GM12878 (cell line): ENCODE measurements at regions not wholly inside any gene's neighbourhood (a gene's known extent, or its start where the extent isn't known, plus 50 kb on each side); places are given as distances from the start of the nearest gene placed in this dataset.

Experiments used
- ATAC-seq: fragments of 200-7000 bp; cut with Tn5 transposase; 3 replicates; pipeline ENCODE4 v1.9.1; 2020; ENCODE audit warnings: mild to moderate bottlenecking, moderate library complexity
- BruUV-seq: library from RNA; stranded (reverse); fragments of 400-500 nt; replicated peaks from 2 replicates; lab custom pipeline; 2021; lab: Mats Ljungman, UMichigan
- CTCF ChIA-PET: fragments of 300-600 bp; sonication (Branson Sonifier 250); formaldehyde crosslinking; extraction: SDS; loops from one replicate; lab custom pipeline; 2021; ENCODE audit warnings: inconsistent platforms; lab: Yijun Ruan, JAX
- POLR2A ChIA-PET: fragments of 350-600 bp; formaldehyde crosslinking; extraction: SDS; loops from one replicate; lab custom pipeline; 2021; ENCODE audit warnings: inconsistent platforms; lab: Charles Lee
- RAD21 ChIA-PET: fragments of 300-600 bp; sonication (Branson Sonifier 250); formaldehyde crosslinking; loops from one replicate; lab custom pipeline; 2023; ENCODE audit warnings: antibody characterized with exemption; ENCODE audit not compliant: unreplicated experiment; lab: Charles Lee
- SMC1A ChIA-PET: fragments of 300-600 bp; sonication (Branson Sonifier 250); formaldehyde crosslinking; loops from one replicate; lab custom pipeline; 2023; ENCODE audit not compliant: unreplicated experiment, uncharacterized antibody; lab: Charles Lee
- DNase-seq: peaks from one replicate; pipeline ENCODE4 v3.0.0-alpha.2; 2011; ENCODE audit warnings: low read depth, low spot score
- FAIRE-seq: peaks from 3 replicates; lab custom pipeline; 2011; peaks lifted over from hg19 to GRCh38; lab: Jason Lieb, UNC
- H2AFZ ChIP-seq: 2 replicates; pipeline ENCODE4 v1.6.0; 2011; ENCODE audit warnings: low read depth, low read length, control low read depth; ENCODE audit not compliant: control insufficient read depth
- H3K27ac ChIP-seq: 2 replicates; pipeline ENCODE4 v1.5.1; 2011; ENCODE audit warnings: control low read depth; ENCODE audit not compliant: control insufficient read depth, insufficient read depth
- H3K27me3 ChIP-seq, 2 experiments: replicated peaks in 1 of 2; 2 replicates each; pipeline versions ENCODE4 v1.6.0 to v1.6.1; 2011; ENCODE audit warnings: low read length in 1 of 2; ENCODE audit not compliant: control insufficient read depth in 2 of 2, insufficient read depth in 2 of 2
- H3K36me3 ChIP-seq, 2 experiments: 2 replicates each; pipeline ENCODE4 v1.5.1; 2011; ENCODE audit warnings: low read length in 1 of 2; ENCODE audit not compliant: control insufficient read depth in 2 of 2, insufficient read depth in 2 of 2
- H3K4me1 ChIP-seq: 2 replicates; pipeline ENCODE4 v1.6.1; 2011; ENCODE audit warnings: mild to moderate bottlenecking, low read length, moderate library complexity, mixed read lengths; ENCODE audit not compliant: control insufficient read depth, insufficient read depth
- H3K4me2 ChIP-seq: 2 replicates; pipeline ENCODE4 v1.6.0; 2011; ENCODE audit warnings: control low read depth; ENCODE audit not compliant: control insufficient read depth, insufficient read depth
- H3K4me3 ChIP-seq: fragments of 200-600 bp; sonication (generic); 2 replicates; pipeline ENCODE4 v1.5.1; 2016
- H3K79me2 ChIP-seq: 2 replicates; pipeline ENCODE4 v1.6.0; 2011; ENCODE audit warnings: low read length; ENCODE audit not compliant: control insufficient read depth, insufficient read depth
- H3K9ac ChIP-seq: 2 replicates; pipeline ENCODE4 v1.8.0; 2011; ENCODE audit warnings: low read length, control low read depth, mixed read lengths; ENCODE audit not compliant: control insufficient read depth, insufficient read depth
- H3K9me3 ChIP-seq: replicated peaks from 3 replicates; pipeline ENCODE4 v1.5.1; 2011; ENCODE audit warnings: mild to moderate bottlenecking, low read length; ENCODE audit not compliant: control insufficient read depth, insufficient read depth
- H4K20me1 ChIP-seq: 2 replicates; pipeline ENCODE4 v1.6.0; 2011; ENCODE audit not compliant: control insufficient read depth, insufficient read depth
- EGR1 ChIP-seq, 2 experiments: IDR thresholded peaks; 1 replicate in 1 of 2; 2 replicates in 1 of 2; pipeline ENCODE4 v1.6.1; 2011 to 2012; ENCODE audit warnings: low read depth in 2 of 2, low read length in 2 of 2, borderline replicate concordance in 1 of 2, mild to moderate bottlenecking in 1 of 2, moderate library complexity in 1 of 2
- RB1 ChIP-seq: fragments of 450-650 bp; formaldehyde crosslinking; IDR thresholded peaks from 2 replicates; pipeline ENCODE4 v1.6.1; 2017; ENCODE audit warnings: mild to moderate bottlenecking, borderline replicate concordance
- STAT3 ChIP-seq: IDR thresholded peaks from 2 replicates; pipeline ENCODE4 v1.6.1; 2011; ENCODE audit warnings: low read depth, low read length, improper control_type of control experiment
- USF1 ChIP-seq: IDR thresholded peaks from 2 replicates; pipeline ENCODE4 v1.6.1; 2011; ENCODE audit warnings: borderline replicate concordance, low read depth, mild to moderate bottlenecking, moderate library complexity, mixed read lengths, low read length; ENCODE audit not compliant: insufficient read depth; ENCODE audit errors: extremely low read length
- WGBS: methylation state at CpG from one replicate; pipeline ENCODE4 v1.1.6; 2016; ENCODE audit warnings: low lambda C conversion rate; ENCODE audit not compliant: insufficient replicate concordance, insufficient coverage; ENCODE audit errors: missing lambda C conversion rate; 5-methylcytosine and 5-hydroxymethylcytosine counted together
- in situ Hi-C: fragments of 300-500 bp; cut with MboI; formaldehyde crosslinking; loops from 9 replicates; pipeline ENCODE4 v1.14.3; 2018; ENCODE audit warnings: mixed read lengths
- intact Hi-C: fragments of 100-400 bp; cut with micrococcal nuclease; formaldehyde crosslinking; loops from one replicate; pipeline ENCODE4 v1.14.2; 2022; ENCODE audit not compliant: unreplicated experiment

- Histone ChIP-seq H3K4me3 (no peak overlapping the region), H2AFZ (no peak overlapping the region), H3K9me3 (peaks cover 5% of the 10 kb centered on the region; the same call in 2 of the 3 replicates), H3K79me2 (no peaks in the 10 kb centered on the region), H3K27ac (no peak overlapping the region), H3K9ac (no peak overlapping the region), H3K4me1 (peaks cover 3% of the 10 kb centered on the region; the same call in 1 of the 2 replicates), H3K4me2 (no peak overlapping the region), H3K36me3 (peaks cover 0 to 10% of the 10 kb centered on the region in 2 experiments; a peak in 2 of 4 replicates), H3K27me3 (no peaks in the 10 kb centered on the region), H4K20me1 (no peaks in the 10 kb centered on the region)
- POLR2A ChIA-PET, result interaction anchor here (1.2 kb wide), 1 partner anchor 14 kb away, joined by 4 read pairs; no protein-coding TSS in a partner anchor
- no peak for DNase-seq
- no peak for TF ChIP-seq RB1
- peak; percentile 9 for TF ChIP-seq USF1
- 45% methylated on average over 12 of the region's 12 CpGs for WGBS
- in situ Hi-C loops, result no loop called here
- CTCF ChIA-PET, result no interaction called here
- SMC1A ChIA-PET, result interaction anchor here (0.7 to 2.9 kb wide), 2 partner anchors 46 to 78 kb away, joined by 3 to 8 read pairs; no protein-coding TSS in a partner anchor
- ATAC-seq, result no peak
- BruUV-seq, result no TSS peak
- FAIRE-seq, result no peak
- RAD21 ChIA-PET, result interaction anchor here (0.6 kb wide), 1 partner anchor 199 kb away, joined by 3 read pairs; no protein-coding TSS in a partner anchor
- intact Hi-C loops, result no loop called here
These were observed 289.6 kb upstream of the ID2 start for GRCh38 chr2:8392098-8392866.

- Histone ChIP-seq H3K27me3 (no peaks in the 10 kb centered on the region), H3K36me3 (peaks cover 0 to 10% of the 10 kb centered on the region in 2 experiments; a peak in 2 of 4 replicates), H3K4me1 (peaks cover 3% of the 10 kb centered on the region; the same call in 1 of the 2 replicates), H3K9me3 (no peaks in the 10 kb centered on the region; the same call in 2 of the 3 replicates), H3K9ac (no peak overlapping the region), H4K20me1 (no peaks in the 10 kb centered on the region), H3K4me2 (no peak overlapping the region), H3K27ac (no peak overlapping the region), H3K4me3 (no peak overlapping the region), H2AFZ (no peak overlapping the region), H3K79me2 (no peaks in the 10 kb centered on the region)
- POLR2A ChIA-PET, result interaction anchor here (1.2 kb wide), 1 partner anchor 64 kb away, joined by 3 read pairs; no protein-coding TSS in a partner anchor
- in situ Hi-C loops (no loop called here), intact Hi-C loops (no loop called here)
- no peak for DNase-seq
- RAD21 ChIA-PET, result interaction anchor here (1.3 kb wide), 1 partner anchor 15 kb away, joined by 3 read pairs; no protein-coding TSS in a partner anchor
- no peak for ATAC-seq
- SMC1A ChIA-PET, result interaction anchor here (0.7 kb wide), 3 partner anchors 21 to 299 kb away, joined by 3 read pairs; no protein-coding TSS in a partner anchor
- 33% methylated on average over 6 of the region's 6 CpGs for WGBS
- no peak for FAIRE-seq
- CTCF ChIA-PET, result no interaction called here
- no peak for TF ChIP-seq EGR1 (IDR thresholded peaks at IDR 0.05; ENCODE audit: borderline replicate concordance in 1 of 2, low read depth in 2 of 2, low read length in 2 of 2)
- TF ChIP-seq STAT3, result no peak
- BruUV-seq, result no TSS peak
These were observed 288.4 kb upstream of the ID2 start for GRCh38 chr2:8393506-8393905.
